ENCODE measurements at regions not wholly inside any gene's neighbourhood (a gene's known extent, or its start where the extent isn't known, plus 50 kb on each side); places are given as distances from the start of the nearest gene placed in this dataset.
"Not testable (repeated sequence)": the region's sequence is repeated elsewhere in the genome, so short reads cannot be mapped to it uniquely, and the experiment has no call there.

DNA sequence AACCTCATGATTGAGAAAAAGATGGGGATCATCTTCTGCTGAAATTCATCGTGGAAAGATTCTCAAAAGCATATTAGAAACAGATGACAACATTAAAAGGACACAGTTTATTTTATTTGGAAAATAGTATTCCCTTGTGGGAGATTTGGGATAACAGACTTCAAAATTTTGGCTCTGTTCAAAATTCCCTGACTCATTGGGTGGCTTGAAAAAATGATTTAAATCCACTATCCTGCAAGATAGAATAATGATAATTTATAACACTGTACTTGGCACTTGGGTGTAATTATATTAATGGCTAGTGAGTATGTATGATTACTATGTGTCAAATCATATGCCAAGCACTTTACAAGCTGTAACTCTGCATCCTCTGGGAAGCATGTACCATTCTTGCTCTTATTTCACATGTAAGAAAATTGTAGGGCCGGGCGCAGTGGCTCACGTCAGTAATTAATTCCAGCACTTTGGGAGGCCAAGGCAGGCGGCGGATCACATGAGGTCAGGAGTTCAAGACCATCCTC lies 128.8 kb downstream of the LMNTD1 start:
- no peak for DNase-seq

DNA sequence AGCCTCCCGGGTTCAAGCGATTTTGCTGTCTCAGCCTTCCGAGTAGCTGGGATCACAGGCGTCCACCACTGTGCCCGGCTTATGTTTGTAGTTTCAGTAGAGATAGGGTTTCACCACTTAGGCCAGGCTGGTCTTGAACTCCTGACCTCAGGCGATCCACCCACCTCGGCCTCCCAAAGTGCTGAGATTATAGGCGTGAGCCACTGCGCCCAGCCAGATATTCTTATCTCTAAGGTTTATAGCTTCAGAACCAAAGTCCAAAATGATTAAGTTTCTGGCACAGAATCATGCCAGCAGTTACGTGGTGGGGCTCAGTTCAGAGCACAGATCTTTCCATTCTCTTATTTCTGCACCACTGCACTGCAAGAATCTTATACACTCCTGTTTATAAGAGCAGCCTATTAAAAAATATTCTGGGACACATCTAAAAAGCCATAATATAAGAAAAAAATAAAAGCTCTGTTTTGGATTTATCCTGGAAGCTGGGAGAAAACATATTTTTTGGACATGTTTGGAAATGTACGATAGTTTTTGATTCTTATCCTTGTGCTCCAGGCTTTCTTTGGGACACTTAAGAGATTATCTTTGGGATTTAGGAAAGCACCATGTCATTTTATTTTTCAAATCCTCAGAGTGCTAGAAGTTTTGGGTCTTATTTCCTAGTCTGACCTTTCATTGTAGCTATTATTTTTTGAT lies 129.6 kb downstream of the LMNTD1 start:
- DNase-seq = no peak

DNA sequence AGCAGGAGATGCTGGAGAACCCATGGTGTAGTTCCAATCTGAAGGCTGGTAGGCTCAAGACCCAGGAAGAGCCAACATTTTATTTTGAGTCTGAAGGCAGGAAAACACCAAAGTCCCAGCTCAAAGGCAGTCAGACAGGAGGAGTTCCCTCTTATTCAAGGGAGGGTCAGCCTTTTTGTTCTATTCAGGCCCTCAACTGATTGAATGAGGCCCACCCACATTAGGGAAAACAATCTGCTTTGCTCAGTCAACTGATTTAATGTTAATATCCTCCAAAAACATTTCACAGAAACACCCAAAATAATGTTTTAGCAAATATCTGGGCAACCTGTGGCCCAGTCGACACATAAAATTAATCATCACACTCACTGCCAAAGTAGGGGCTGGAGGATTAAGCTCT lies 130.8 kb downstream of the LMNTD1 start:
- no peak for DNase-seq

DNA sequence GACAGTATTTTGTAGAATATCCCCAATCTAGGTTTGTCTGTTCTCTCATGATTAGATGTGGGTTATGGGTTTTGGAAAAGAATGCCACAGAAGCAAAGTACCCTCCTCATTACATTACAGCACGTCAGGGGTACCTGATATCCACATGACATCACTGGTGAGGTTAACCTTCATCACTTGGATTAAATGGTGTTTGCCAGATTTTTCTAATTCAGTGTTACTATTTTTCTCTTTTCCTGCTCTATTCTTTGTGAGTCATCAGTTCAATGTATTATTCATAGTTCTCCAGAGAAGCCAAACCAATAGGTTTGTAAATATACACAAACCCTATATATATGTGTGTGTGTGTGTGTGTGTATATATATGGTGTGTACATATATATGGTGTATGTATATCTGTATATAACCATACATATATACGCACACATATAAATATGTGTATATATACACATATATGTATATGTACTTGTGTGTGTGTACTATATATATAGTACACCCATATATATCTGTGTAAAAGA lies 131.4 kb downstream of the LMNTD1 start:
- DNase-seq = no peak

DNA sequence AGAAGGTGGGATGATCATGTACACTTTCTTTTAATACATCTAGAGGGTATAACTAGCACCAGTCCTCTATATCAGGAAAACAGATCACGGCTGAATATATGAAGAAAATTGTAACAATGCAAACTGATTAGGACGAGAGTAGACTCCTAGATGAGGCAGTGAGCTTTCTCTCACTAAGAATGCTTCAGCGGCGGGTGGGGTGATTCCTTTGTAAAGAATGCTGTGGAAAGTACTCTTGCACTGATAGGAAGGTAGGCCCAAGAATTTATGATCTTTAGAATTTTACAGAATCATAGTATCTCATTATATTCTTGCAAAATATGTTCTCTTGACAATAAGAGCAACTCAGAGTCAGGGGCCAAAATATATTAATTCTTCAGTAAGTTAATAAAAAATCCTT lies 133.0 kb downstream of the LMNTD1 start:
- DNase-seq = no peak

DNA sequence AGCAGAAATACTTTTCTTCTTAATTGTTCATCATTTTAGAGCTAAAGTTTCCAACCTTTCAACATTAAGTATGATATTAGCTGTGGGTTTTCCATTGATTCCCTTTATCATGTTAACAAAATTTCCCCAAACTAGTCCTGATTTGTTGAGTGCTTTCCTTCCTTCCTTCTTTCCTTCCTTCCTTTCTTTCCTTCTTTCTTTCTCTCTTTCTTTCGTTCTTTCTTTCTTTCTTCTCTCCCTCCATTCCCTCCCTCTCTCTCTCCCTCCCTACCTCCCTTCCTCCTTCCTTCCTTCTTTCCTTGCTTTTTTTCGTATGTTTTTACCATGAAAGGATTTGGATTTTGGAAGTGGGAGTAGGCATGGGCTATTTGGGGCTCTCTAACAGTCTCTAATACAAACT lies 133.5 kb downstream of the LMNTD1 start:
- DNase-seq = no peak

DNA sequence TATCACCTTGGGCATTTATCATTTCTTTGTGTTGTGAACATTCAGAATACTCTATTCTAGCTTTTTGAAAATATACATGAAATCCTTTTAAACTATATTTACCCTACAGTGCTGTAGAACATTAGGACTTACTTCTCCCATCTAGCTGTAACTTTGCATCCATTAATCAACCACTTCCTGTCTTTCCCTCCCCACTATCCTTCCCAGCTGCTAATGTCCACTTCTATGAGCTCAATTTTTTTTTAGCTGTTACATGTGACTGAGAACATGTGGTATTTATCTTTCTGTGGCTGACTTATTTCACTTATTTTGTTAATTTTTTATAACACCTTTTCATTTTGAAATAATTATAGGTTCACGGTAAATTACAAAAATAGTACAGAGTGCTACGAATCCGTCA lies 136.0 kb downstream of the LMNTD1 start:
- DNase-seq = peak; percentile 0

DNA sequence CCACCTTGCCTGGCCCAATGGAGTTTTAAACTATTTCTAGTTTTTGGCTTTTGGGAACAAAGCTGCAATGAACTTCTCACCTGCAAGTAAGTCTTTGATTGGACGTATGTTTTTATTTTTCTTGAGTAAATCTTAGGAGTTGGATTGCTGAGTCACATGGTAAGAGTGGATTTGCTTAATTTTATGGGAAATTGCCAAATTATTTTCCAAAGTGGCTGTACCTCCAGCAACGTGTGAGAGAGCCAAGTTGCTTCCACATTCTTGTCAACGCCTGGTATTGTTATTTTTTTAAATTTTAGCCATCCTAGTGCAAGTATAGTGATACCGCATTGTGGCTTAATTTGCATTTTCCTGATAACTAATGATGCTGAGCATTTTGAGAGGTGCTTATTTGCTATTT lies 136.6 kb downstream of the LMNTD1 start:
- no peak for DNase-seq

DNA sequence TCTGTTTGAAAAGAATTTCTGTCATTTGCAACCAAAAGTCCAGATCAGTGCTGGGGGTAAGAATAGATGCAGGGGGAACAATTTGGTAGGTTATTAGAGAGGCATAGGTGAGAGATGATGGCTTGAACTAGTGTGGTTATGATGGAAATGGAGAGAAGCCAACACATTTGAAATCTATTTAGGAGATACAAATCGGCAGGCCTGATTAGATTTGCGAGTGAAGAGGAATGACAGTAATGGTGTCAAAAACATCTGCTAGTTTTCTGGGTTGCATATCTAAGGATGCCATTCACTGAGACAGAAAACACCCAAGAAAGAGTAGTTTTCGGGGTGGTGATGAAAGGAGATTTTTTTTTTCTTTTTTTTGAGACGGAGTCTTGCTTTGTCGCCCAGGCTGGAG lies 138.1 kb downstream of the LMNTD1 start:
- no peak for DNase-seq

DNA sequence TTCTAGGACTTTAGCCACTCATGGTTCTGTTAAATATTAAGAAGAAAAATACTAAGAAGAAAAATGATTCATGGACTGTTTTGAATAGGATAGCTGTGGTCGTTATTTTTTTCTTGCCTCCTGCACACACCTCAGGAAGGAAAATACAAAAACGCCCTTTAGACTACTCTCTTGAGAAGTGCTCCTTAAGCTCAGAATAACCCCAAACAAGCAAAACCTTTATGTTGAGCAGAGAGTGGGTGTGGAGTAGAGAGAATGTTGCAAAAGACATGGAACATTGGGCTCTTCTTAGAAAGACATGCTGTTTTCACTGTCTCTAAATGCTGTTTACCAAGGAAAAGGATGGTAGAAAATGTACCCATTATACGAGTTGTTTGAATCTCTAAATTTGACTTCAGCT lies 140.3 kb downstream of the LMNTD1 start:
- DNase-seq = no peak

DNA sequence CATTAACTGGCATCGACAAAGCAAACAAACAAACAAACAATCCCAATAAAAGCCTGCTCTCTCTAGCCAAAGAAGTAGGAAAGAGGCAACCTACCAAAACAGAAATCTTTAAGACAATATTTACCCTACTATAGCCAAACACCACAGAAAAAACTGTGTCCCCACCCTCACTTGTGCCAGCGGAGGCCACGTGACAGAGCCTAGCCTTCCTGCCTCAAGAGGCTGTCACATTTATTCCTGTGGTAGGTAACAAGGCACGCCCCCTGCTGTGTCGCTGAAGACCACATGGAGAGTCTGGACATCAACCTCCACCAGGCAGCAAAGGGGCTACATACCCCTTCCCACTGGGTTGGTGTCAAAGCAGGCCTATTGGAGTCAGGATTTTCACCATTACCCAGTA lies 148.1 kb downstream of the LMNTD1 start:
- DNase-seq = no peak

DNA sequence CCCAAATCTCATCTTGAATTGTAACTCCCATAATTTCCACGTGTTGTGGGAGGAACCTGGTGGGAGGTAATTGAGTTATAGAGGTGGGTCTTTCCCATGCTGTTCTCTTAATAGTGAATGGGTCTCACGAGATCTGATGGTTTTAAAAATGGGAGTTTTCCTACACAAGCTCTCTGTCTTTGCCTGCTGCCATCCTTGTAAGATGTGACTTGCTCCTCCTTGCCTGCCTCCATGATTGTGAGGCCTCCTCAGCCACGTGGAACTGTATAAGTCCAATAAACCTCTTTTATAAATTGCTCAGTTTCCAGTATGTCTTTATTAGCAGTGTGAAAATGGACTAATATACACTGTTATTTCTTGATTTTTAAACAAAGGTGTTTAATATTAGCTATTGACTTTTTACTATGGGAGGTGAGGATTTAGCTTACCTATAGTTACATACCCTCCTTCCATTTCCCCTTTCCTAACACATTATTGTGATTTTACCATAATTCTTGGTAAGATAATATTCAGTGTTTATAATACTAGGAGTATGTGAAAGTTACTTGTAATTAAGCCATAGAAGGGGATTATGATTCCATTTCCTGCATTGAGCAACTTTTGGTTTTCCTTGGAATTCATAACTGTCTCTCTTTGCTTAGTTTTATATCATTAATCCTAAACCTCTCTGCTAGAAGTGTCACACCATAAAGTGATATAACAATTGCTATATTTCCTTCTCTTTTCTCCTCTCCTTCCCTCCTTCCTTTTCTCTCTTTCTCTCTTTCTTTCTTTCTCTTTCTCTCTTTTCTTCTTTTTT lies 151.0 kb upstream of the KRAS start:
- DNase-seq = no peak

DNA sequence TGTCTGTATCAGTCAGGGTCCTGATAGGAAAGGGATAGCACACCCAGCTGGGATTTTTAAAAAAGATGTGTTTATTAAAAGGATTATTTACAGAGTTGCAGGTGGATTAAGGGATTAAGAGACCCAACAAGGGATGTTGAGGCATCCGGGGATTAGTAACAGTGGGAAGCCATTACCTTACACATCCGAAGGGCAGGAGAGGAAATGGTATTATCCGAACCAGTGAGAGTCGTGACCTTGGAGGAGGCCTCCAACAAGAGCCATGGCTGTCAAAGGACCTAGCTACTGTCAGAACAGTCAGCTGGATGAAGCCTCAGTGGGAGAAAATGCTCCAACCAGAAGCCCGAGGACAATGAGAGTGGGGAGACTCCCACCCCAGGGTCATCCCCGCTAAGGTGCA lies 146.3 kb upstream of the KRAS start:
- no peak for DNase-seq

DNA sequence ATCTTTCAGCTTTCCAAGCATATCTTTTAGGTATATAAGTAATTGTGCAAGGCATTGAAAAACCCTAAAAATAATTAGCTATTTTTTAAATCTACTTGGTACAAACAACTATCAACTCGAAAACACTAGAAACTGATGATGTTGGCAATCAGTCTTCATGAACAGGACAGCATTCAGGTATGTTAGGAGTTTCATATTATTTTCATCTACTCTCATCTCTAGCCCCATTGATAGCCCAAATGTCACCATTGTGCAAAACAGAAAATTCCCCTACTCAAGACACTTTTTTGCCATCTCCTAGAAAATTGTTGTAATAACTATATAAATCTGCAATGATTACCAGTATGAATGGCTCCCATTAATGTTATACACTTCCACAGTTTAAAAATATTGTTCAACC lies 144.5 kb upstream of the KRAS start:
- DNase-seq = no peak

DNA sequence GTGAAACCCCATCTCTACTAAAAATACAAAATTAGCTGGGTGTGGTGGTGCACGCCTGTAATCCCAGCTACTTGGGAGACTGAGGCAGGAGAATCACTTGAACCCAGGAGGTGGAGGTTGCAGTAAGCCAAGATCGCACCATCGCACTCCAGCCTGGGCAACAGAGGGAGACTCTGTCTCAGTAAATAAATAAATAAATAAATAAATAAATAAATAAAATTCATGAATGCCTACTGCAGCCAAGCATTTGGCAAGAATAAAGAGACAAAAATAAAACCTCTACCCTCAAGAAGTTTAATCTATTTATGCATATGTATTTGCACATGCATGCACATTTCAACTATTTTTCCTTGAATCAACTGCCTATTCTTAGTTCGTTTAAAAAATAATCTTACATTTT lies 144.0 kb upstream of the KRAS start:
- DNase-seq = not testable (repeated sequence)

DNA sequence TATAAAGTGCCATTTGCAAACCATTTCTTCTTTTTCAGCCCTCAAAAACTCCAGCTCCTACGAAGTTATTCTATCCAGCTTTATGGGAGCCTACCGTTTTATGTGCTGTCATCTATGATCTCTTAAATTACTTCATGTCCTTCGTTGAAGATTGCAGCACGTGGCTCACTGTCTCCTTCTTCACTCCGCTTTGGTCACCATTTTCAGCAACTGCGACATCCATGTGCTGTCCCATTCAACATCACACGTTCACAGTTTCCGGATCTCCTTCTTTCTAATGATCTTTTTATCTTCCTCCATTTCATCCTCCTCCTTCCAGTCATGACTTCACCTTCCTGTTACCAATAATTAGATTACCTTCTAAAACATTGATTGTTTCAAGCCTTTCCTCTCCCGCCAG lies 143.3 kb upstream of the KRAS start:
- DNase-seq = peak; percentile 34

DNA sequence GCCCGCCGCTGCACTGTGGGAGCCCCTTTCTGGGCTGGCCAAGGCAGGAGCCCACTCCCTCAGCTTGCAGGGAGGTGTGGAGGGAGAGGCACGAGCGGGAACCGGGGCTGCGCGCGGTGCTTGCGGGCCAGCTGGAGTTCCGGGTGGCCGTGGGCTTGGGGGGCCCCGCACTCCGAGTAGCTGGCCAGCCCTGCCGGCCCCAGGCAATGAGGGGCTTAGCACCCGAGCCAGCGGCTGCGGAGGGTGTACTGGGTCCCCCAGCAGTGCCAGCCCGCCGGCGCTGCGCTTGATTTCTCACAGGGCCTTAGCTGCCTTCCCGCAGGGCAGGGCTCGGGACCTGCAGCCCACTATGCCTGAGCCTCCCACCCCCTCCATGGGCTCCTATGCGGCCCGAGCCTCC lies 140.6 kb upstream of the KRAS start:
- not testable (repeated sequence) for DNase-seq

DNA sequence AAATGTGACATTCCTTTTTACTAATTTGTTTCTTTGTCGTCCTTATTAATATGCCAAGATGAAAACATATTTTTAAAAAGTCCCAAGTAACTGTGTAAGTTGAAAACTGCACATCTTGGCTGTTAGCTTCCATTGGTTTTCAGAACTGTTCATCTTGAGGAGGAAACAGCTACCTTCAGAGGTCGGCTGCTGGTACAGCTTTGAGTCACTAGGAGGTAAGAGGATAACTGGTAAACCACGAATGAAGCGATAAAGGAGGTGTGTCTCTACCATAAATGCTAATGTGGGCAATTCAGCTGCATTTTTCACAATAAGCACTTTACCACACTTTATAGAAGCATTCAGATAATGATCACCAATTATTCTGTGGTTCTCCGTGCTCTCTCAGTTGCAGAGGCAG lies 137.5 kb upstream of the KRAS start:
- no peak for DNase-seq

DNA sequence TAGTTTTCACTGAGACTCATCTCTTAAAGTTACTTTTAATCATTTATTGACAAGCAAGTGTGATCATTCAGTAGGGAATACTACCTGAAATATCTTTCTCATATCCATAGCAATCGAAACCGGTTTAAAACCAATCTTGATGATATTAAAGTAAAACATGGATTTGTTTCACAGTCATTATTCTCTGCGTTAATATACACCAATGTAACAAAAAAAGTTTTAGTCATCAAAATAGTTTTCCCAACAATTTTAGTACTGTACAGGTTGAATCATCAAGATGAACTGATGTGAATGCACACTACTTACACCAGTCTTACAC lies 137.0 kb upstream of the KRAS start:
- DNase-seq = no peak

DNA sequence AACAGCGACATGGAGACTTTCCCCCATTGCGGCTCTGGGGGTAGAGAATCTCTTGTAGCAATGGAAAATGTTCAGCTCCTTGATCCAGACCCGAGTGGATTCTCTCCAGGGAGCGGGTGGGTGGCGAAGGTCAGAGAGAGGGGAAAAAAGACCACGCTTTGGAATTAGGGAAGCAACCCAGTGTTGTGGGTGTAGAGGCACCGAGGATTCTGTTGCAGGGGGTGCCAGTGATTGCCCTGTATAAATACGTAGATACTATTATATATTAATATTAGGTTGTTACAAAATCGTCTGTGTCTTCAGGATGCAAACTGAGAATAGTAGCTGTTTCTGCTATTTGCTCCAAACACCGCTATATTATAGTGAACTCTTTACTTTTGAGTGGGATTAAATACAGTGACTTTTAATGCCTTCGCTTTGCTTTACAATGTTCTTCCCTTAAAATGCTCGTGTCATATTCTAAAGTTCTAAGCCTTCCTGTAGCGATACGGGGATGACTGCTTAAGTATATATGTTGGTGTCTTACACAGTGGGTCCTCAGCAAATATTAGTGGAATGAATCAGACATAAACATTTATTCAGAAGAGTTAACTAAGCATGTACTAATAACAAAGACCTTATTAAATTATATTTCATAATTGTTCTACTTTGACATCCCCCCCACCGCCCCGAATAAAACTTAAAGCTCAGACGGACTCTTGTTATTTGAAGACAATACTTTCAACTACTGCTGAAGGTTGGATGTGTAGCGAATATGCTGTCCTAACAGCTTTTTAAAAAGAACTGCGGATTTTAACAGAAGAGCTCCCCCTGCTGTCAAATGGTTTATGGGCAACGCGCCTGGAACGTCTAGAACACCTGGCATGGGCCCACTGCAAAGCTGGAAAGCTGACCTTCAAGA lies 136.4 kb upstream of the KRAS start:
- DNase-seq = peak; percentile 80

DNA sequence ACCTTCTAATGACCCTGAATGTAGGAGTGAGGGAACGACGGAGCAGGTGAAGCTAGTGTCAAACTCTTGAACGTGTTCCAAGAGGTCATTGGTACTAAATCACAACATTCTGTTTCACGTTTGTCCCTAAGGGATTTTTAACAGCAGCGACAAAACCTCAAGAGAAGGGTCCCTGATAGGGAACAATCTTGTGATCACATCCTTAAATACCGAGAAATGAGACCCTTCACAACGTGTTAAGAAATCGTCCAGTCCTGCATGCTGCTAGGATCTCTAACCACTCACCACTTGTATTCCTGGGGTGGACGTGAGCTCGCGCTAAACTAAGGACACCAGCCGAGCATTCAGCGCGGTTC lies 134.1 kb upstream of the KRAS start:
- no peak for DNase-seq

DNA sequence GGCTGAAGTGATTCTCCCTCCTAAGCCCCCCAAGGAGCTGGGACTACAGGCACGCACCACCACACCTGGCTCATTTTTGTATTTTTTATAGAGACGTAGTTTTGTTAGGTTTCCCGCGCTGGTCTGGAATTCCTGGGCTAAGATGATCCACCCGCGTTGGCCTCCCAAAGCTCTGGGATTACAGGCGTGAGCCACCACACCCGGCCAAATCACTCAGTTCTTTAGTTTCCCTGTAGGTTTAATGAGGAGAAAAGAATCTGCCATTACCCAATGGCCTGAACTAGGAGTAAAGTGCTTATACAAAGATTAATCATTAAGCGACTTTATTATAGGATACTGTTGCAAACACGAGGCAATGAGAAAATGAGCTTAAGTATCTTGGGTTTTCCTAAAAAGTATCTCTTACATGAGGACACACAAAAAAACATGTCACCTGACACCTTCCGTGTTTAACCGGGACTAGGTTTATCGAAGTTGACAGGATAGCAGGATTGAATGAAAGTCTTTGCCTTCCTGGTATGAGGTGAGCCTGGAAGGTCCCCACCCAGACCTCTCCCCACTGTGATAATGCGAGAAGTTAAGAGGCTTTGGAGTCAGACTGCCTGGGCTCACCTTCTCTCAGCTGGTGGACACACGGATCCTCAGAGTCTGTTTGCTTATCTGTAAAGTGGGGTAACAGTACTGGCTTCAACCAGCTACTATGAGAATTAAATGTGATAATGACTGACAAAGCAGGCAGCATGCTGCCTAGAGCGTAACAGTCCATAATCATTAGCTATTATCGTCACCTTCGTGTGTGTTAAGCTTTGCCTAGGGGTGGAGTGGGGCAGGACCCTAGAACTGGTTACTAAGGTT lies 133.5 kb upstream of the KRAS start:
- no peak for DNase-seq

Data from MV-4-11 (cell line).